ENCODE measurements at regions not wholly inside any gene's neighbourhood (a gene's known extent, or its start where the extent isn't known, plus 50 kb on each side); places are given as distances from the start of the nearest gene placed in this dataset.

- Histone ChIP-seq H3F3A (ENCODE audit: low read depth) (no peaks in the 10 kb centered on the region), H3K36me3 (ENCODE audit: insufficient read depth, low read length) (no peaks in the 10 kb centered on the region), H3K4me3 (ENCODE audit: low read length, poor library complexity, severe bottlenecking) (no peak overlapping the region), H3K9ac (ENCODE audit: low read depth, low read length, poor library complexity, severe bottlenecking) (no peak overlapping the region), H3K9me3 (ENCODE audit: insufficient read depth, low read depth, low read length) (no peaks in the 10 kb centered on the region), H3K79me2 (ENCODE audit: insufficient read depth, low read length) (no peaks in the 10 kb centered on the region), H4K20me1 (ENCODE audit: insufficient read depth, low read length, poor library complexity, severe bottlenecking) (no peaks in the 10 kb centered on the region), H3K4me1 (ENCODE audit: insufficient read depth, low read length, poor library complexity, severe bottlenecking) (no peaks in the 10 kb centered on the region), H3K9me2 (replicated peaks; ENCODE audit: low read depth, low read length) (no peaks in the 10 kb centered on the region), H3K4me2 (ENCODE audit: low read depth, low read length, poor library complexity, severe bottlenecking) (no peak overlapping the region), H2AFZ (ENCODE audit: low read length) (no peak overlapping the region), H3K27me3 (ENCODE audit: insufficient read depth, low read length, poor library complexity, severe bottlenecking) (no peaks in the 10 kb centered on the region)
- TF ChIP-seq CTCF (conservative IDR thresholded peaks at IDR 0.05; ENCODE audit: low read length) (peak; percentile 60), EZH2phosphoT487 (IDR thresholded peaks at IDR 0.05; ENCODE audit: borderline replicate concordance) (no peak)
Observed at GRCh38 chr1:106022312-106022902, 1034.1 kb upstream of the PRMT6 start.

- no peaks in the 10 kb centered on the region for H3K79me2 ChIP-seq (ENCODE audit: insufficient read depth, low read length)
- H3K4me3 ChIP-seq (ENCODE audit: low read length, poor library complexity, severe bottlenecking), result no peak overlapping the region
- no peaks in the 10 kb centered on the region for H3F3A ChIP-seq (ENCODE audit: low read depth)
- H3K9me2 ChIP-seq (replicated peaks; ENCODE audit: low read depth, low read length), result no peaks in the 10 kb centered on the region
- no peak overlapping the region for H2AFZ ChIP-seq (ENCODE audit: low read length)
- H3K4me2 ChIP-seq (ENCODE audit: low read depth, low read length, poor library complexity, severe bottlenecking), result no peak overlapping the region
- no peaks in the 10 kb centered on the region for H3K9me3 ChIP-seq (ENCODE audit: insufficient read depth, low read depth, low read length)
- TF ChIP-seq CTCF (conservative IDR thresholded peaks at IDR 0.05; ENCODE audit: low read length) (no peak), EZH2phosphoT487 (IDR thresholded peaks at IDR 0.05; ENCODE audit: borderline replicate concordance) (no peak)
- no peaks in the 10 kb centered on the region for H3K4me1 ChIP-seq (ENCODE audit: insufficient read depth, low read length, poor library complexity, severe bottlenecking)
- no peaks in the 10 kb centered on the region for H3K27me3 ChIP-seq (ENCODE audit: insufficient read depth, low read length, poor library complexity, severe bottlenecking)
- no peaks in the 10 kb centered on the region for H4K20me1 ChIP-seq (ENCODE audit: insufficient read depth, low read length, poor library complexity, severe bottlenecking)
- H3K36me3 ChIP-seq (ENCODE audit: insufficient read depth, low read length), result no peaks in the 10 kb centered on the region
- H3K9ac ChIP-seq (ENCODE audit: low read depth, low read length, poor library complexity, severe bottlenecking), result no peak overlapping the region
Observed at GRCh38 chr1:106027871-106028270, 1028.6 kb upstream of the PRMT6 start.

- Histone ChIP-seq H3K4me3 (ENCODE audit: low read length, poor library complexity, severe bottlenecking) (no peak overlapping the region), H3K36me3 (ENCODE audit: insufficient read depth, low read length) (no peaks in the 10 kb centered on the region), H4K20me1 (ENCODE audit: insufficient read depth, low read length, poor library complexity, severe bottlenecking) (no peaks in the 10 kb centered on the region), H3K4me1 (ENCODE audit: insufficient read depth, low read length, poor library complexity, severe bottlenecking) (no peaks in the 10 kb centered on the region), H3K79me2 (ENCODE audit: insufficient read depth, low read length) (no peaks in the 10 kb centered on the region), H2AFZ (ENCODE audit: low read length) (no peak overlapping the region), H3K9me3 (ENCODE audit: insufficient read depth, low read depth, low read length) (no peaks in the 10 kb centered on the region), H3K9ac (ENCODE audit: low read depth, low read length, poor library complexity, severe bottlenecking) (no peak overlapping the region), H3K27me3 (ENCODE audit: insufficient read depth, low read length, poor library complexity, severe bottlenecking) (no peaks in the 10 kb centered on the region), H3K9me2 (replicated peaks; ENCODE audit: low read depth, low read length) (no peaks in the 10 kb centered on the region), H3K4me2 (ENCODE audit: low read depth, low read length, poor library complexity, severe bottlenecking) (no peak overlapping the region), H3F3A (ENCODE audit: low read depth) (no peaks in the 10 kb centered on the region)
- TF ChIP-seq EZH2phosphoT487 (IDR thresholded peaks at IDR 0.05; ENCODE audit: borderline replicate concordance) (no peak), CTCF (conservative IDR thresholded peaks at IDR 0.05; ENCODE audit: low read length) (no peak)
Observed at GRCh38 chr1:106037526-106037925, 1018.9 kb upstream of the PRMT6 start.
